GM06990 (cell line): ENCODE measurements at regions not wholly inside any gene's neighbourhood (a gene's known extent, or its start where the extent isn't known, plus 50 kb on each side); places are given as distances from the start of the nearest gene placed in this dataset.
"Not testable (repeated sequence)": the region's sequence is repeated elsewhere in the genome, so short reads cannot be mapped to it uniquely, and the experiment has no call there.

Experiments
- DNase-seq: peaks from one replicate; pipeline ENCODE4 v3.0.0-alpha.2; 2011; ENCODE audit not compliant: insufficient read length; ENCODE audit errors: extremely low read depth
- H3K27me3 ChIP-seq: replicated peaks from 2 replicates; pipeline ENCODE4 v1.6.0; 2011; ENCODE audit warnings: low read length; ENCODE audit not compliant: control insufficient read depth, insufficient read depth
- H3K36me3 ChIP-seq: 2 replicates; pipeline ENCODE4 v1.5.1; 2011; ENCODE audit warnings: low read length; ENCODE audit not compliant: control insufficient read depth, insufficient read depth
- H3K4me3 ChIP-seq: replicated peaks from 2 replicates; pipeline ENCODE4 v1.5.1; 2011; ENCODE audit warnings: low read depth, mild to moderate bottlenecking, control low read depth, low read length
- CTCF ChIP-seq: IDR thresholded peaks from 2 replicates; pipeline ENCODE4 v1.5.1; 2011; ENCODE audit warnings: low read length, control low read depth, mild to moderate bottlenecking, inconsistent platforms; ENCODE audit not compliant: insufficient read depth, poor library complexity, severe bottlenecking

DNA sequence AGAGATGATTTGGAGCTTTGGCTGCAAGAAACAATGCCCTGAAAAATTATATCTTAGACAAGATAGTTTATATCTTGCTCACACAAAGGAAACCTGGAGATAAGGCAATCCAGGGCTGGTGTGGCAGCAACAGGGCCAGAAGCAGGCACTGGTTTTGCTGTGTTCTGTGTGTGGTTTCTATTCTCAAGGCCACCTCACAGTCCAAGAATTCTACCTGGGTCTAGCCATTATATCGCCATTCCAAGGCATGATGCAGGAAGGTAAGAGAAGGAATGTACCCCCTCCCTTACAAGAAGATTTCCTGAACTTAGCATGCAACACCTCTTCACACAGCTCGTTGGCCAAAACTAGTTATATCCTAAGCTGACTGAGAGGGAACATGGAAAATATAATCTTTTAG, 74.5 kb upstream of the MEGF10 start:
- no peaks in the 10 kb centered on the region for H3K27me3 ChIP-seq
- H3K4me3 ChIP-seq = no peak overlapping the region
- no peak for DNase-seq
- no peak for TF ChIP-seq CTCF
- H3K36me3 ChIP-seq = no peaks in the 10 kb centered on the region

GRCh38 chr5:127216898-127217675, 73.5 kb upstream of the MEGF10 start:
- Histone ChIP-seq H3K4me3 (no peak overlapping the region), H3K36me3 (no peaks in the 10 kb centered on the region), H3K27me3 (no peaks in the 10 kb centered on the region)
- no peak for TF ChIP-seq CTCF
- DNase-seq = no peak

GRCh38 chr5:127221936-127222335, 68.7 kb upstream of the MEGF10 start:
- not testable (repeated sequence) for DNase-seq, H3K27me3 ChIP-seq, H3K4me3 ChIP-seq, H3K36me3 ChIP-seq

DNA sequence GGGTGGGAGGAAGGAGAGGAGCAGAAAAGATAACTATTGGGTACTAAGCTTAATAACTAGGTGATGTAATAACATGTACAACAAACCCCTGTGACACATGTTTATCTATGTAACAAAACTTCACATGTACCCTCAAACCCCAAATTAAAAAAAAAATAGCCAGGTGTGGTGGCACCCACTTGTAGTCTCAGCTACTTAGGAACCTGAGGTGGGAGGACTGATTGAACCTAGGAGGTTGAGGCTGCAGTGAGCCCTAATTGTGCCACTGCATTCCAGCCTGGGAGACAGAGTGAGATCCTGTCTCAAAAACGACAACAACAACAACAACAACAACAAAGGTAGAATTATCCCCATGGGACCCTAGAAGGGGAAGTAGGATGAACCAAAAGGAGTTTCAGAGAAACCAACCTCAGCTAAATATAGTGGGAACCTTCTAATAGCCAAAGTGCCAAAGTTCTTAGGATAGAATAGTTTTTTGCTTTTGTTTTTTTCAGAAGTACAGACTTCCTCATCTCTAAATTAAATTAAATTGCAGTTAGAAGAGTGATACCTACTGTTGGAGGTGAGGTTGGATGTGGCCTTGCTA, 67.9 kb upstream of the MEGF10 start:
- not testable (repeated sequence) for DNase-seq, H3K27me3 ChIP-seq

DNA sequence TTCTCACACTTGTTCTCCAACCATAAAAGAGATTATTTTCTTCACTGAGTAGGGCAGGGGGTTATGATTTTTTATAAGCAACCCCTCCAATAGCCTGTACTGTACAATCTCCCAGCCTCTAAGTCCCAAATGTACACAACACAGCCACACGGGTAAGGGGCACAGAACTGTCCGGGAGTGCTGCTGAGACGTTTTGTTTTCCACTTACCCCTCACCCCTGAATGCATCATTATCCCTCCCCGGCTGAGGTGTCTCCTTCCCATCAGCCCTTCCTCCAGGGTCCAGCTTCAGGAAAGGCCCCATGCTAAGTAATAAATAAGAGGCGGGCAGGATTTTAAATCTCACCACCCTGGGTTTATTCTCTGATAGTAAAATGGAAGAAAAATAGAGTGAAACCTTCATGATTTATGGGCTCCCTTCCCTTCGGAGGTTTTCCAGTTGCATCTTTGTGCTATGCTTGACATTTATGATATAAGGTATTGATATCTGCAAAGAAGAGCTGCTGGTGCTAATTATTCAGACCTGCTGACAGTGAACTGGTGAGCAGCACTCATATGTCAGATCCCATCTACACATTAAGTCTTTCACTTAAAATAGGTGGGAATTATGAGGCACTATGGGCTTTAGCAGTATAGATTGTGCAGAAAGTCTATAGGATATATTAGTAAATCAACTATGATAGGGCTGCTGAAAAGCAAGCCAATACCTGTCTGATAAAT, 67.2 kb upstream of the MEGF10 start:
- no peaks in the 10 kb centered on the region for H3K36me3 ChIP-seq
- no peaks in the 10 kb centered on the region for H3K27me3 ChIP-seq
- no peak overlapping the region for H3K4me3 ChIP-seq
- TF ChIP-seq CTCF = no peak
- no peak for DNase-seq

More for the DNA sequence above, 67.9 kb upstream of the MEGF10 start:
- not testable (repeated sequence) for H3K36me3 ChIP-seq, H3K4me3 ChIP-seq

GRCh38 chr5:127227881-127228280, 62.7 kb upstream of the MEGF10 start:
- TF ChIP-seq CTCF = no peak
- no peak overlapping the region for H3K4me3 ChIP-seq
- H3K36me3 ChIP-seq = no peaks in the 10 kb centered on the region
- H3K27me3 ChIP-seq = no peaks in the 10 kb centered on the region
- DNase-seq = no peak
